ENCODE measurements at regions not wholly inside any gene's neighbourhood (a gene's known extent, or its start where the extent isn't known, plus 50 kb on each side); places are given as distances from the start of the nearest gene placed in this dataset.

GRCh38 chr16:85421338-85422195 is 191.6 kb upstream of the GSE1 start:
- in situ Hi-C loops (cut with HindIII; ENCODE audit: low pct_unique_long_range_greater_than_20kb, low sequenced_read_pairs) = no loop called here
- DNase-seq (ENCODE audit: low read depth) = no peak

GRCh38 chr16:85422196-85422631 is 190.9 kb upstream of the GSE1 start:
- peak; percentile 58 for DNase-seq (ENCODE audit: low read depth)
- in situ Hi-C loops (cut with HindIII; ENCODE audit: low pct_unique_long_range_greater_than_20kb, low sequenced_read_pairs) = no loop called here

- DNase-seq (ENCODE audit: low read depth) = peak; percentile 56
- in situ Hi-C loops (cut with HindIII; ENCODE audit: low pct_unique_long_range_greater_than_20kb, low sequenced_read_pairs) = no loop called here
These were observed 190.2 kb upstream of the GSE1 start for GRCh38 chr16:85422632-85423550.

- in situ Hi-C loops (cut with HindIII; ENCODE audit: low pct_unique_long_range_greater_than_20kb, low sequenced_read_pairs) = no loop called here
These were observed 189.5 kb upstream of the GSE1 start for GRCh38 chr16:85423631-85424030.

GRCh38 chr16:85424260-85425073 is 188.7 kb upstream of the GSE1 start:
- in situ Hi-C loops (cut with HindIII; ENCODE audit: low pct_unique_long_range_greater_than_20kb, low sequenced_read_pairs) = no loop called here
- DNase-seq (ENCODE audit: low read depth) = no peak

More at GRCh38 chr16:85423631-85424030, 189.5 kb upstream of the GSE1 start:
- no peak for DNase-seq (ENCODE audit: low read depth)

GRCh38 chr16:85425074-85425662 is 188.0 kb upstream of the GSE1 start:
- in situ Hi-C loops (cut with HindIII; ENCODE audit: low pct_unique_long_range_greater_than_20kb, low sequenced_read_pairs) = no loop called here
- DNase-seq (ENCODE audit: low read depth) = no peak

GRCh38 chr16:85426806-85427205 is 186.3 kb upstream of the GSE1 start:
- DNase-seq (ENCODE audit: low read depth) = no peak
- in situ Hi-C loops (cut with HindIII; ENCODE audit: low pct_unique_long_range_greater_than_20kb, low sequenced_read_pairs) = no loop called here

- DNase-seq (ENCODE audit: low read depth) = no peak
- in situ Hi-C loops (cut with HindIII; ENCODE audit: low pct_unique_long_range_greater_than_20kb, low sequenced_read_pairs) = no loop called here
These were observed 184.8 kb upstream of the GSE1 start for GRCh38 chr16:85428168-85428898.

GRCh38 chr16:85428899-85429775 is 184.0 kb upstream of the GSE1 start:
- no peak for DNase-seq (ENCODE audit: low read depth)
- in situ Hi-C loops (cut with HindIII; ENCODE audit: low pct_unique_long_range_greater_than_20kb, low sequenced_read_pairs) = no loop called here

- in situ Hi-C loops (cut with HindIII; ENCODE audit: low pct_unique_long_range_greater_than_20kb, low sequenced_read_pairs) = no loop called here
These were observed 183.2 kb upstream of the GSE1 start for GRCh38 chr16:85429776-85430522.

GRCh38 chr16:85430523-85431421 is 182.3 kb upstream of the GSE1 start:
- no peak for DNase-seq (ENCODE audit: low read depth)
- in situ Hi-C loops (cut with HindIII; ENCODE audit: low pct_unique_long_range_greater_than_20kb, low sequenced_read_pairs) = no loop called here

More at GRCh38 chr16:85429776-85430522, 183.2 kb upstream of the GSE1 start:
- no peak for DNase-seq (ENCODE audit: low read depth)

GRCh38 chr16:85431431-85432124 is 181.5 kb upstream of the GSE1 start:
- in situ Hi-C loops (cut with HindIII; ENCODE audit: low pct_unique_long_range_greater_than_20kb, low sequenced_read_pairs) = no loop called here
- DNase-seq (ENCODE audit: low read depth) = no peak

- no peak for DNase-seq (ENCODE audit: low read depth)
- in situ Hi-C loops (cut with HindIII; ENCODE audit: low pct_unique_long_range_greater_than_20kb, low sequenced_read_pairs) = no loop called here
These were observed 180.5 kb upstream of the GSE1 start for GRCh38 chr16:85432606-85433005.

GRCh38 chr16:85433477-85433876 is 179.6 kb upstream of the GSE1 start:
- in situ Hi-C loops (cut with HindIII; ENCODE audit: low pct_unique_long_range_greater_than_20kb, low sequenced_read_pairs) = no loop called here
- DNase-seq (ENCODE audit: low read depth) = no peak

All from Caki2 (cell line).